Memory B cell (primary cell): ENCODE measurements at regions not wholly inside any gene's neighbourhood (a gene's known extent, or its start where the extent isn't known, plus 50 kb on each side); places are given as distances from the start of the nearest gene placed in this dataset.

Experiments used
- ATAC-seq: fragments of 150-1000 bp; cut with Tn5 transposase; 2 replicates; pipeline ENCODE4 v1.10.0; 2021; ENCODE audit warnings: low read depth, mild to moderate bottlenecking, moderate library complexity
- DNase-seq, 2 donors: peaks; one replicate each; pipeline ENCODE4 v3.0.0; 2022; ENCODE audit warnings: low spot score in 2 of 2
- H3K27ac Mint-ChIP-seq: one replicate; pipeline ENCODE4 v1.8.0; 2022; ENCODE audit warnings: mild to moderate bottlenecking, moderate library complexity, mixed read lengths
- H3K27me3 Mint-ChIP-seq: one replicate; pipeline ENCODE4 v1.8.0; 2022; ENCODE audit warnings: mixed read lengths
- H3K36me3 Mint-ChIP-seq: one replicate; pipeline ENCODE4 v1.8.0; 2022; ENCODE audit warnings: mild to moderate bottlenecking, mixed read lengths
- H3K4me1 Mint-ChIP-seq: one replicate; pipeline ENCODE4 v1.8.0; 2022; ENCODE audit warnings: mixed read lengths
- H3K4me3 Mint-ChIP-seq: one replicate; pipeline ENCODE4 v1.8.0; 2022; ENCODE audit warnings: mild to moderate bottlenecking, moderate library complexity, mixed read lengths
- H3K9me3 Mint-ChIP-seq: one replicate; pipeline ENCODE4 v1.8.0; 2022; ENCODE audit warnings: mixed read lengths

GRCh38 chr4:66059136-66059535, 388.8 kb upstream of the EPHA5 start:
- no peak for DNase-seq
- no peaks in the 10 kb centered on the region for H3K27me3 Mint-ChIP-seq
- ATAC-seq, result no peak
- no peak overlapping the region for H3K4me3 Mint-ChIP-seq
- no peaks in the 10 kb centered on the region for H3K36me3 Mint-ChIP-seq
- peaks cover 8% of the 10 kb centered on the region for H3K9me3 Mint-ChIP-seq
- H3K27ac Mint-ChIP-seq, result no peak overlapping the region
- H3K4me1 Mint-ChIP-seq, result no peaks in the 10 kb centered on the region

- Mint-ChIP-seq H3K4me1 (no peaks in the 10 kb centered on the region), H3K27me3 (no peaks in the 10 kb centered on the region), H3K9me3 (peaks cover 9% of the 10 kb centered on the region), H3K36me3 (no peaks in the 10 kb centered on the region), H3K27ac (no peak overlapping the region), H3K4me3 (no peak overlapping the region)
- no peak for DNase-seq
- no peak for ATAC-seq
Observed at GRCh38 chr4:66055999-66056398, 385.7 kb upstream of the EPHA5 start.

GRCh38 chr4:66052426-66052825, 382.1 kb upstream of the EPHA5 start:
- no peak for ATAC-seq
- Mint-ChIP-seq H3K9me3 (peaks cover 12% of the 10 kb centered on the region), H3K27me3 (no peaks in the 10 kb centered on the region)

GRCh38 chr4:66048861-66049260, 378.6 kb upstream of the EPHA5 start:
- H3K4me3 Mint-ChIP-seq, result no peak overlapping the region
- H3K36me3 Mint-ChIP-seq, result no peaks in the 10 kb centered on the region
- ATAC-seq (no peak), DNase-seq (no peak)
- H3K9me3 Mint-ChIP-seq, result peaks cover 8% of the 10 kb centered on the region
- no peaks in the 10 kb centered on the region for H3K4me1 Mint-ChIP-seq
- H3K27me3 Mint-ChIP-seq, result no peaks in the 10 kb centered on the region
- no peak overlapping the region for H3K27ac Mint-ChIP-seq

More at GRCh38 chr4:66052426-66052825, 382.1 kb upstream of the EPHA5 start:
- H3K27ac Mint-ChIP-seq, result no peak overlapping the region
- no peak overlapping the region for H3K4me3 Mint-ChIP-seq
- DNase-seq, result no peak
- H3K36me3 Mint-ChIP-seq, result no peaks in the 10 kb centered on the region
- no peaks in the 10 kb centered on the region for H3K4me1 Mint-ChIP-seq

GRCh38 chr4:66045913-66046312, 375.6 kb upstream of the EPHA5 start:
- DNase-seq, result no peak
- H3K4me3 Mint-ChIP-seq, result no peak overlapping the region
- no peaks in the 10 kb centered on the region for H3K27me3 Mint-ChIP-seq
- H3K36me3 Mint-ChIP-seq, result no peaks in the 10 kb centered on the region
- H3K27ac Mint-ChIP-seq, result no peak overlapping the region
- ATAC-seq, result no peak
- H3K9me3 Mint-ChIP-seq, result peaks cover 5% of the 10 kb centered on the region
- H3K4me1 Mint-ChIP-seq, result no peaks in the 10 kb centered on the region

GRCh38 chr4:66035701-66036100, 365.4 kb upstream of the EPHA5 start:
- H3K4me1 Mint-ChIP-seq, result no peaks in the 10 kb centered on the region
- no peaks in the 10 kb centered on the region for H3K27me3 Mint-ChIP-seq
- DNase-seq (no peak), ATAC-seq (no peak)
- no peak overlapping the region for H3K4me3 Mint-ChIP-seq
- H3K9me3 Mint-ChIP-seq, result peaks cover 1% of the 10 kb centered on the region
- no peaks in the 10 kb centered on the region for H3K36me3 Mint-ChIP-seq
- H3K27ac Mint-ChIP-seq, result no peak overlapping the region

GRCh38 chr4:66034671-66035070, 364.4 kb upstream of the EPHA5 start:
- Mint-ChIP-seq H3K27ac (no peak overlapping the region), H3K4me3 (no peak overlapping the region), H3K9me3 (peaks cover 1% of the 10 kb centered on the region), H3K4me1 (no peaks in the 10 kb centered on the region), H3K36me3 (no peaks in the 10 kb centered on the region), H3K27me3 (no peaks in the 10 kb centered on the region)
- DNase-seq (no peak), ATAC-seq (no peak)

GRCh38 chr4:66034262-66034661, 364.0 kb upstream of the EPHA5 start:
- Mint-ChIP-seq H3K4me1 (no peaks in the 10 kb centered on the region), H3K36me3 (no peaks in the 10 kb centered on the region), H3K27ac (no peak overlapping the region), H3K27me3 (no peaks in the 10 kb centered on the region), H3K4me3 (no peak overlapping the region), H3K9me3 (peaks cover 1% of the 10 kb centered on the region)
- DNase-seq (no peak), ATAC-seq (no peak)

GRCh38 chr4:66032571-66032970, 362.3 kb upstream of the EPHA5 start:
- DNase-seq, result no peak
- Mint-ChIP-seq H3K9me3 (peaks cover 1% of the 10 kb centered on the region), H3K4me1 (no peaks in the 10 kb centered on the region), H3K36me3 (no peaks in the 10 kb centered on the region), H3K27ac (no peak overlapping the region), H3K27me3 (no peaks in the 10 kb centered on the region), H3K4me3 (no peak overlapping the region)
- ATAC-seq, result no peak

- H3K27ac Mint-ChIP-seq, result no peak overlapping the region
- DNase-seq (no peak), ATAC-seq (no peak)
- H3K4me3 Mint-ChIP-seq, result no peak overlapping the region
- no peaks in the 10 kb centered on the region for H3K4me1 Mint-ChIP-seq
- H3K27me3 Mint-ChIP-seq, result no peaks in the 10 kb centered on the region
- peaks cover 6% of the 10 kb centered on the region for H3K9me3 Mint-ChIP-seq
- no peaks in the 10 kb centered on the region for H3K36me3 Mint-ChIP-seq
Observed at GRCh38 chr4:66028668-66029067, 358.4 kb upstream of the EPHA5 start.

GRCh38 chr4:66023061-66023460, 352.8 kb upstream of the EPHA5 start:
- H3K27ac Mint-ChIP-seq, result no peak overlapping the region
- H3K4me1 Mint-ChIP-seq, result no peaks in the 10 kb centered on the region
- no peak overlapping the region for H3K4me3 Mint-ChIP-seq
- DNase-seq (no peak), ATAC-seq (no peak)
- no peaks in the 10 kb centered on the region for H3K36me3 Mint-ChIP-seq
- H3K9me3 Mint-ChIP-seq, result peaks cover 11% of the 10 kb centered on the region
- H3K27me3 Mint-ChIP-seq, result no peaks in the 10 kb centered on the region

- Mint-ChIP-seq H3K27me3 (no peaks in the 10 kb centered on the region), H3K4me1 (no peaks in the 10 kb centered on the region), H3K36me3 (no peaks in the 10 kb centered on the region), H3K27ac (no peak overlapping the region), H3K9me3 (peaks cover 15% of the 10 kb centered on the region), H3K4me3 (no peak overlapping the region)
- ATAC-seq (no peak), DNase-seq (no peak)
Observed at GRCh38 chr4:66017671-66018070, 347.4 kb upstream of the EPHA5 start.

- ATAC-seq (no peak), DNase-seq (no peak)
- no peaks in the 10 kb centered on the region for H3K4me1 Mint-ChIP-seq
- H3K27ac Mint-ChIP-seq, result no peak overlapping the region
- H3K27me3 Mint-ChIP-seq, result no peaks in the 10 kb centered on the region
- no peaks in the 10 kb centered on the region for H3K36me3 Mint-ChIP-seq
- peaks cover 17% of the 10 kb centered on the region for H3K9me3 Mint-ChIP-seq
- H3K4me3 Mint-ChIP-seq, result no peak overlapping the region
Observed at GRCh38 chr4:66016240-66016639, 346.0 kb upstream of the EPHA5 start.

- Mint-ChIP-seq H3K27me3 (no peaks in the 10 kb centered on the region), H3K4me1 (no peaks in the 10 kb centered on the region), H3K36me3 (no peaks in the 10 kb centered on the region), H3K27ac (no peak overlapping the region), H3K9me3 (peaks cover 21% of the 10 kb centered on the region), H3K4me3 (no peak overlapping the region)
- ATAC-seq (no peak), DNase-seq (no peak)
Observed at GRCh38 chr4:66014146-66014765, 344.0 kb upstream of the EPHA5 start.

- H3K4me1 Mint-ChIP-seq, result no peaks in the 10 kb centered on the region
- H3K4me3 Mint-ChIP-seq, result no peak overlapping the region
- DNase-seq (no peak), ATAC-seq (no peak)
- H3K9me3 Mint-ChIP-seq, result peaks cover 5% of the 10 kb centered on the region
- H3K27ac Mint-ChIP-seq, result no peak overlapping the region
- H3K27me3 Mint-ChIP-seq, result no peaks in the 10 kb centered on the region
- no peaks in the 10 kb centered on the region for H3K36me3 Mint-ChIP-seq
Observed at GRCh38 chr4:66000510-66001117, 330.3 kb upstream of the EPHA5 start.
